GM20000 (cell line): ENCODE measurements at regions not wholly inside any gene's neighbourhood (a gene's known extent, or its start where the extent isn't known, plus 50 kb on each side); places are given as distances from the start of the nearest gene placed in this dataset.

Experiments used
- DNase-seq: peaks from one replicate; pipeline ENCODE4 v3.0.0; 2012; ENCODE audit warnings: low spot score
- CTCF ChIP-seq: IDR thresholded peaks from 2 replicates; pipeline ENCODE4 v1.5.1; 2012; ENCODE audit warnings: mild to moderate bottlenecking, control low read depth; ENCODE audit errors: extremely low read depth, missing control alignments

DNA sequence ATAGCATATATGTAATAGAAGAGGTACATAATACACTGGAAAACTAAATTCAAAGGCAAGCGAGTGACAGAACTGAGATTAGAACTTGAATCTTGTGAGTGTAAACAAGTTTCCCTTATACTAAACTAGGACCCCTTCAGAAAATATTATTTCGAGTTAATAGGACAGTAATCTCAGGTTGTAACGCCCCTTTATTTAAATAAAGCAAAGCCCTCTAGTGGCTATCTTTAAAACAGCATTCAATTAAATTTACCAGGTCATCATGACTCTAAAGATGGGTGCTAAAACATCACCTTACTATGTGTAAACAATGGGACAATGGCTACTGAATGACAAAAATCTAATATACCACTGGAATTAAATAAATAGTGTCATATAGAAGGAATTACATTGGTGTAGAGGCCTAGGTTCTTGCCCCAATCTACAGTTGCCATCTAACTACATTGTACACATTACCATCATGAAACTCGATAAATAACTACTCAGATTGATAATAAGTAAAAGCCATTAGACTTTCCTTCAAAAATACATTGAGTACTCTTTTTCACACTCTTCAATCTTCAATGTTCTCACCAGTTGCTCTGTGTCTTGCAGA lies 255.4 kb upstream of the IRAK1BP1 start:
- peak; percentile 8 for TF ChIP-seq CTCF
- peak; percentile 11 for DNase-seq

DNA sequence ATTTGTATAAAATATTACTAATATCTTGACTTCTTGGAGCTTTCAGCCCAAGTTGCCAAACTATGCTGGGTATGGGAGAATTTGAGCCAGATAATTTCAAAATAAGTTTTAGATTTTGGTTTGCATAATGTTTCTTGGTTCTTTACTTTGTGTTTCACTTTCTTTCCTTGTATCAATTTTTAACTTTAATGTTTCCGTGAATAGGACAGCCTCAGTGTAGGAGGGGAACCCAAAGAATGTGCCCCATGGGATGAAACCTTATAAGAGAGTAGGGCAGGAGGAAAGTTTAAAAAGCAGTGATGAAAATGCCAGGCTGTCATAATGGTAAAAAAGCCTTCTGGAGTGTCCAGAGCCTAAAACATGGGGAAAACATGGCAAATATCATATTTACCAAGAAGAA lies 252.4 kb upstream of the IRAK1BP1 start:
- no peak for TF ChIP-seq CTCF
- no peak for DNase-seq

GRCh38 chr6:78615430-78615904 lies 251.9 kb upstream of the IRAK1BP1 start:
- no peak for DNase-seq
- no peak for TF ChIP-seq CTCF

- no peak for DNase-seq
- no peak for TF ChIP-seq CTCF
These were observed 248.4 kb upstream of the IRAK1BP1 start for GRCh38 chr6:78618970-78619369.

GRCh38 chr6:78623554-78623953 lies 243.8 kb upstream of the IRAK1BP1 start:
- TF ChIP-seq CTCF = no peak
- DNase-seq = no peak

DNA sequence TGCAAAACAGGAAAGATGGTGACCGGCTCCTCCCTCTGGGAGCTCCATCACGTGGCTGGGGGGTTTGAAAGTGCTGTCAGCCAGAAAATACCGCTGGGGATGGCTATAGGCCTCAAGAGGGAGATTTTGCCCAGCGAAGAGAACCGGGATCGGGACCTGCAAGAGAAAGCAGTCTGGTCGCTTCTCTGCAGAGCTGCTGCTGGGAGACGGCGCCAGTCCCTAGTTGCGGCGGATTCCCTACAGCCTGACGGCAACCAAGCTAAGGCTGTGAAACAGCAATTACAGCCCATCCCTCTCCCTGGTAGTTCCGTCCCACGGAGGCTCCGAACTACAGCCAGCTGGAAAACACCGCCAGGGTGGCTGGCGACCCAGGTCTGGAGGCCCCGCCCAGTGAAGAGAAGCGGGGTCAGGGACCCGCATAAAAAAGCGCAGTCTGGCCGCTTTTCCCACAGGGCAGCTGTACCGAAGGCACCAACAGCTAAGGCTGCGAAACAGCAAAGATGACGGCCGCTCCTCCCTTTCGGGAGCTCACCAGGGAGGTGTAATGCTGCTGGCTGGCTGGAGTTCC lies 238.1 kb upstream of the IRAK1BP1 start:
- DNase-seq = no peak
- no peak for TF ChIP-seq CTCF

DNA sequence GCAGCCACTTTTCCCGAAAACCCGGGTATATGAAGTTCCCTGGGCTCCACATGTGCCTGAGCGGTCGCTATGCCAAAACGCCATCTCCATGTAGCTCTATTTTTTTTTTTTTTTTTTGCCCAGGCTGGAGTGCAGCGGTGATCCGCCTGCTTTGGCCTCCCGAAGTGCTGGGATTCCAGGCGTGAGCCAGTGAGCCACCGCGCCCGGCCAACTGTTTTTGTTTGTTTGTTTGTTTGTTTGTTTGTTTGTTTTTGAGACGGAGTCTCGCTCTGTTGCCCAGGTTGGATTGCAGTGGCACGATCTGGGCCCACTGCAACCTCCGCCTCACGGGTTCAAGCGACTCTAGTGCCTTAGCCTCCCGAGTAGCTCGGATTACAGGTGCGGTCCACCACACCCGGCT lies 237.5 kb upstream of the IRAK1BP1 start:
- no peak for DNase-seq
- TF ChIP-seq CTCF = no peak
